ENCODE measurements at regions not wholly inside any gene's neighbourhood (a gene's known extent, or its start where the extent isn't known, plus 50 kb on each side); places are given as distances from the start of the nearest gene placed in this dataset.

- H3K27me3 ChIP-seq (ENCODE audit: insufficient read depth, poor library complexity, severe bottlenecking) = no peaks in the 10 kb centered on the region
- no peak overlapping the region for H3K4me3 ChIP-seq (replicated peaks; ENCODE audit: insufficient read depth, low read length)
- no peak for DNase-seq (ENCODE audit: low read depth in 1 of 2, low spot score in 1 of 2)
- no peak overlapping the region for H3K27ac ChIP-seq (replicated peaks)
- no peak for TF ChIP-seq POLR2AphosphoS5 (IDR thresholded peaks at IDR 0.05; ENCODE audit: low read depth)
- TF ChIP-seq SPI1 (IDR thresholded peaks at IDR 0.05; ENCODE audit: borderline replicate concordance, low read depth) = no peak
- TF ChIP-seq REST (IDR thresholded peaks at IDR 0.05; ENCODE audit: insufficient replicate concordance, low read depth) = no peak
- no peak for TF ChIP-seq GABPA (IDR thresholded peaks at IDR 0.05; ENCODE audit: low read depth)
- TF ChIP-seq CTCF (IDR thresholded peaks at IDR 0.05; ENCODE audit: insufficient read depth, low read length) = no peak
These were observed 129.3 kb upstream of the BET1 start for GRCh38 chr7:94133460-94133859.

GRCh38 chr7:94135180-94135579 lies 131.0 kb upstream of the BET1 start:
- no peak overlapping the region for H3K27ac ChIP-seq (replicated peaks)
- no peaks in the 10 kb centered on the region for H3K27me3 ChIP-seq (ENCODE audit: insufficient read depth, poor library complexity, severe bottlenecking)
- H3K4me3 ChIP-seq (replicated peaks; ENCODE audit: insufficient read depth, low read length) = no peak overlapping the region
- DNase-seq (ENCODE audit: low read depth in 1 of 2, low spot score in 1 of 2) = no peak
- no peak for TF ChIP-seq SPI1 (IDR thresholded peaks at IDR 0.05; ENCODE audit: borderline replicate concordance, low read depth)
- TF ChIP-seq GABPA (IDR thresholded peaks at IDR 0.05; ENCODE audit: low read depth) = no peak
- TF ChIP-seq POLR2AphosphoS5 (IDR thresholded peaks at IDR 0.05; ENCODE audit: low read depth) = no peak
- TF ChIP-seq REST (IDR thresholded peaks at IDR 0.05; ENCODE audit: insufficient replicate concordance, low read depth) = no peak
- no peak for TF ChIP-seq CTCF (IDR thresholded peaks at IDR 0.05; ENCODE audit: insufficient read depth, low read length)

GRCh38 chr7:94142281-94142680 lies 138.1 kb upstream of the BET1 start:
- no peak overlapping the region for H3K4me3 ChIP-seq (replicated peaks; ENCODE audit: insufficient read depth, low read length)
- no peak for DNase-seq (ENCODE audit: low read depth in 1 of 2, low spot score in 1 of 2)
- TF ChIP-seq CTCF (IDR thresholded peaks at IDR 0.05; ENCODE audit: insufficient read depth, low read length) (no peak), GABPA (IDR thresholded peaks at IDR 0.05; ENCODE audit: low read depth) (no peak), POLR2AphosphoS5 (IDR thresholded peaks at IDR 0.05; ENCODE audit: low read depth) (no peak), SPI1 (IDR thresholded peaks at IDR 0.05; ENCODE audit: borderline replicate concordance, low read depth) (no peak), REST (IDR thresholded peaks at IDR 0.05; ENCODE audit: insufficient replicate concordance, low read depth) (no peak)

More at GRCh38 chr7:94142281-94142680, 138.1 kb upstream of the BET1 start:
- no peaks in the 10 kb centered on the region for H3K27me3 ChIP-seq (ENCODE audit: insufficient read depth, poor library complexity, severe bottlenecking)
- no peak overlapping the region for H3K27ac ChIP-seq (replicated peaks)
